SK-N-SH treated with all-trans-retinoic acid at 6 μM for 48 hours (cell line): ENCODE measurements at regions not wholly inside any gene's neighbourhood (a gene's known extent, or its start where the extent isn't known, plus 50 kb on each side); places are given as distances from the start of the nearest gene placed in this dataset.

ENCODE experiments used
- ATAC-seq: fragments of 200-7000 bp; cut with Tn5 transposase; 3 replicates; pipeline ENCODE4 v1.9.1; 2020; ENCODE audit warnings: mild to moderate bottlenecking, moderate library complexity
- BACH2 ChIP-seq: fragments of 250-450 bp; sonication (Bioruptor Pico); IDR thresholded peaks from 2 replicates; pipeline ENCODE4 v1.9.0; 2021; ENCODE audit warnings: mild to moderate bottlenecking, borderline replicate concordance
- CREB5 ChIP-seq: fragments of 250-450 bp; sonication (Bioruptor Pico); IDR thresholded peaks from 2 replicates; pipeline ENCODE4 v1.5.1; 2020; ENCODE audit warnings: low read depth, mild to moderate bottlenecking, moderate library complexity
- CSRNP3 ChIP-seq: fragments of 250-450 bp; sonication (Bioruptor Pico); IDR thresholded peaks from 2 replicates; pipeline ENCODE4 v1.5.1; 2021; ENCODE audit warnings: mild to moderate bottlenecking, moderate library complexity
- ESRRG ChIP-seq: fragments of 250-450 bp; sonication (Bioruptor Pico); IDR thresholded peaks from 2 replicates; pipeline ENCODE4 v1.6.1; 2021; ENCODE audit warnings: mild to moderate bottlenecking
- ISL1 ChIP-seq: fragments of 250-450 bp; sonication (Bioruptor Pico); IDR thresholded peaks from 2 replicates; pipeline ENCODE4 v2.1.2; 2022; ENCODE audit warnings: mild to moderate bottlenecking, moderate library complexity
- OSR1 ChIP-seq: fragments of 250-450 bp; sonication (Bioruptor Pico); IDR thresholded peaks from 2 replicates; pipeline ENCODE4 v1.8.0; 2022; ENCODE audit warnings: moderate library complexity, mild to moderate bottlenecking, inconsistent platforms
- PATZ1 ChIP-seq: fragments of 250-450 bp; sonication (Bioruptor Pico); IDR thresholded peaks from 2 replicates; pipeline ENCODE4 v1.8.0; 2020; ENCODE audit warnings: mild to moderate bottlenecking, moderate library complexity, borderline replicate concordance
- POU6F1 ChIP-seq: fragments of 250-450 bp; sonication (Bioruptor Pico); IDR thresholded peaks from 2 replicates; pipeline ENCODE4 v1.8.0; 2021; ENCODE audit warnings: low read depth, mild to moderate bottlenecking, moderate library complexity, borderline replicate concordance
- RARB ChIP-seq: fragments of 250-450 bp; sonication (Bioruptor Pico); IDR thresholded peaks from 2 replicates; pipeline ENCODE4 v1.8.0; 2021; ENCODE audit warnings: mild to moderate bottlenecking, moderate library complexity
- TOX ChIP-seq: fragments of 250-450 bp; sonication (Bioruptor Pico); IDR thresholded peaks from 2 replicates; pipeline ENCODE4 v1.8.0; 2021; ENCODE audit warnings: mild to moderate bottlenecking, moderate library complexity, borderline replicate concordance
- TSHZ2 ChIP-seq: fragments of 250-450 bp; sonication (Bioruptor Pico); IDR thresholded peaks from 2 replicates; pipeline ENCODE4 v1.5.0; 2020; ENCODE audit warnings: mild to moderate bottlenecking, moderate library complexity
- ZC3H10 ChIP-seq: fragments of 250-450 bp; sonication (Bioruptor Pico); IDR thresholded peaks from 2 replicates; pipeline ENCODE4 v1.5.1; 2021; ENCODE audit warnings: mild to moderate bottlenecking, moderate library complexity
- ZFP3 ChIP-seq: fragments of 250-450 bp; sonication (Bioruptor Pico); IDR thresholded peaks from 2 replicates; pipeline ENCODE4 v1.5.0; 2020; ENCODE audit warnings: mild to moderate bottlenecking, moderate library complexity
- ZNF70 ChIP-seq: fragments of 450-650 bp; formaldehyde crosslinking; IDR thresholded peaks from 2 replicates; pipeline ENCODE4 v1.5.0; 2020; ENCODE audit warnings: mild to moderate bottlenecking, moderate library complexity

GRCh38 chr11:33445761-33446161, 188.6 kb downstream of the HIPK3 start (continued):
- no peak for TF ChIP-seq TSHZ2

GRCh38 chr11:33444835-33445594, 187.8 kb downstream of the HIPK3 start:
- TF ChIP-seq RARB (CRISPR knock-in tag) (no peak), CSRNP3 (CRISPR knock-in tag) (peak; percentile 32; the same call in 1 of the 2 replicates), ZC3H10 (CRISPR knock-in tag) (0 out of 2 replicates have a peak, but pooled peaks have one; percentile 59), PATZ1 (CRISPR knock-in tag) (0 out of 2 replicates have a peak, but pooled peaks have one; percentile 14), BACH2 (CRISPR knock-in tag) (no peak), ISL1 (CRISPR knock-in tag) (peak; percentile 75)
- peak; percentile 66 for ATAC-seq

GRCh38 chr11:33443684-33444083, 186.5 kb downstream of the HIPK3 start:
- no peak for ATAC-seq
- TF ChIP-seq CREB5 (CRISPR knock-in tag) (no peak), CSRNP3 (CRISPR knock-in tag) (no peak), ZC3H10 (CRISPR knock-in tag) (no peak), PATZ1 (CRISPR knock-in tag) (no peak), POU6F1 (CRISPR knock-in tag) (no peak), OSR1 (CRISPR knock-in tag) (no peak)

- ATAC-seq: no peak
Observed at GRCh38 chr11:33438301-33438700, 181.1 kb downstream of the HIPK3 start.

More at GRCh38 chr11:33438301-33438700, 181.1 kb downstream of the HIPK3 start:
- TF ChIP-seq TOX (CRISPR knock-in tag): no peak
- TF ChIP-seq ISL1 (CRISPR knock-in tag): no peak
- TF ChIP-seq RARB (CRISPR knock-in tag): no peak
- no peak for TF ChIP-seq ZFP3 (CRISPR knock-in tag)
- no peak for TF ChIP-seq ZNF70
- TF ChIP-seq TSHZ2: no peak
- no peak for TF ChIP-seq ESRRG (CRISPR knock-in tag)
- no peak for TF ChIP-seq BACH2 (CRISPR knock-in tag)
